HG03457 (cell line): ENCODE measurements at regions not wholly inside any gene's neighbourhood (a gene's known extent, or its start where the extent isn't known, plus 50 kb on each side); places are given as distances from the start of the nearest gene placed in this dataset.
"Not testable (repeated sequence)": the region's sequence is repeated elsewhere in the genome, so short reads cannot be mapped to it uniquely, and the experiment has no call there.

Experiments used
- ATAC-seq: cut with Tn5 transposase; IDR thresholded peaks from one replicate; pipeline ENCODE4 v1.9.1; 2021; ENCODE audit warnings: moderate number of reproducible peaks; ENCODE audit not compliant: unreplicated experiment

- no peak for ATAC-seq
Observed at GRCh38 chr3:110900576-110900975, 171.0 kb upstream of the NECTIN3 start.

- ATAC-seq = no peak
Observed at GRCh38 chr3:110901536-110901935, 170.1 kb upstream of the NECTIN3 start.

GRCh38 chr3:110902453-110903085 lies 169.0 kb upstream of the NECTIN3 start:
- ATAC-seq = no peak

- no peak for ATAC-seq
Observed at GRCh38 chr3:110903771-110904519, 167.7 kb upstream of the NECTIN3 start.

- no peak for ATAC-seq
Observed at GRCh38 chr3:110904520-110904890, 167.1 kb upstream of the NECTIN3 start.

GRCh38 chr3:110905121-110905520 lies 166.5 kb upstream of the NECTIN3 start:
- ATAC-seq = no peak

- no peak for ATAC-seq
Observed at GRCh38 chr3:110909839-110910238, 161.8 kb upstream of the NECTIN3 start.

GRCh38 chr3:110910346-110910955 lies 161.2 kb upstream of the NECTIN3 start:
- ATAC-seq = no peak

GRCh38 chr3:110918963-110919362 lies 152.7 kb upstream of the NECTIN3 start:
- no peak for ATAC-seq

- no peak for ATAC-seq
Observed at GRCh38 chr3:110925798-110926197, 145.8 kb upstream of the NECTIN3 start.

- ATAC-seq = no peak
Observed at GRCh38 chr3:110928016-110928662, 143.5 kb upstream of the NECTIN3 start.

DNA sequence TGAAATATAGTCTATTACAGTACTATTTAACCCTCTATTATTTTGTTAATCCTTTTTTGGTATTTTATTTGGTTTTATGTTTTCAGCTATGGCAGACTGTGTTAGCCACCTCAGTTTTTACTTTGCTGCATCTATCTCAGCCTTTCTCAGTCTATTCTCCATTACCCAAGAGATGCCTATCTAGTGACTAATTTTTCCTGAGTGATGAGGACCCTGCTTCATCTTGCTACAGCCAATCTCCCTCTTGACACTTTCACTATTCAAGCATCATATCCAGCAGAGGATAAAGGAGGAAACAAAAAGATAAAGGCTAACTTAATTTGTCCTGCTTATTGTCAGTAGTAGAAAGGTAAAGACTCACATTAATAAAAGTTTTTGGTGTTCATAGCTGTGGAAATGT lies 141.8 kb upstream of the NECTIN3 start:
- ATAC-seq = no peak

DNA sequence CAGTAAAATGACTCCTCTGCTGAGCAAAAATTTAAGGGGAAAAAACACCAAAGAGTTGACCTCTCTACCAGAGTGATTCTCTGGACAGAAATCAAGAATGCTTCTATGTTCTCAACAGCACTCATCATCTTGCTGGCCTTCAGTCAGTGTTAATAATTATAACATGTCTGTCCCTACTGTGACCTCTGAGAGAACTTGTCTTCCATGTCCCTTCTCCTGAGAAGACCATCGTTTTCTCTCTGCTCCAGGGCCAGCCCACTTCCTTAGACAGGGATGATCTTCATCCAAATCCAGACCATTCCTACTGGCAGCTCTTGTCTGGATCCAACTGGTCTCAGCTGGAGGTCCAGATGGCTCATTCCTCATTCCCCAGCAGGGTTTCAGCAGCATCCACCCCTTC lies 139.0 kb upstream of the NECTIN3 start:
- ATAC-seq = no peak

GRCh38 chr3:110933821-110934426 lies 137.7 kb upstream of the NECTIN3 start:
- no peak for ATAC-seq

GRCh38 chr3:110938629-110939028 lies 133.0 kb upstream of the NECTIN3 start:
- no peak for ATAC-seq

GRCh38 chr3:110940055-110940454 lies 131.6 kb upstream of the NECTIN3 start:
- ATAC-seq = no peak

GRCh38 chr3:110944782-110945181 lies 126.8 kb upstream of the NECTIN3 start:
- ATAC-seq = no peak

GRCh38 chr3:110946810-110947209 lies 124.8 kb upstream of the NECTIN3 start:
- ATAC-seq = no peak

DNA sequence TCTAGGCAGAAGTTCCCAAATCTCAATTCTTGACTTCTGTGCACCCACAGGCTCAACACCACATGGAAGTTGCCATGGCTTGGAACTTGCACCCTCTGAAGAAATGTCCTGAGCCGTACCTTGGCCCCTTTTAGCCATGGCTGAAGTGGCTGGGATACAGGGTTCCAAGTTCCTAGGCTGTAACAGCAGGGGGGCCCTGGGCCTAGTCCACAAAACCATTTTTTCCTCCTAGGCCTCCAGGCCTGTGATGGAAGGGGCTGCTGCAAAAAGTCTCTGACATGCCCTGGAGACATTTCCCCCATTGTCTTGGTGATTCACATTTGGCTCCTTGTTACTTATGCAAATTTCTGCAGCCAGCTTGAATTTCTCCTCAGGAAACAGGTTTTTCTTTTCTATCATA lies 122.4 kb upstream of the NECTIN3 start:
- ATAC-seq = not testable (repeated sequence)

DNA sequence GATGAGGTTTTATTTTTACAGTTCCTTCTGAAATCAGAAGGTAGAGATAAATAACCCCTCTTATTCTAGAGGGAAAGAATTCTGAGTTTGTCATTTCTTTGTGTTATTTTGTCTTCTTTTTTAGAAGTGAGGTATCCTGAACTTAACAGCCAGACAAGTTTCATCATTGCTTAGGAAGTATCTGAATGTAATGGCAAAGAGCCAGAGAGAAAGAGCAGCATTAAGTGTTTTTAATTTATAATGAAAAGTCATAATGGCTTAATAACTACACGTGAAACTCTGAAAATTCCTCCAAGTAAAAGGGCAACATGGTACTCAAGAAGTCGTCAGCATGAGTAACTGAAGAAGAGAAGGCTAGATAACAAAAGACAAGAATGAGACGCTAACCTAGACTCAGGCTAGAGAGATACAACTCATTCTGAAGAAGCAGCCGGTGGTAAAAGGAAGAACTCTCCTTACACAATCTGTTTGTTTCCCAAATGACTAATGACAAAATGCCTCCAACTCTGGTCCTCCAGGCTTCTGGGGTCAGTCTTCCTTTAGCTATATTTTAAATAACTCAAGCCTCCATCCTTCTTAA lies 116.2 kb upstream of the NECTIN3 start:
- ATAC-seq = no peak

DNA sequence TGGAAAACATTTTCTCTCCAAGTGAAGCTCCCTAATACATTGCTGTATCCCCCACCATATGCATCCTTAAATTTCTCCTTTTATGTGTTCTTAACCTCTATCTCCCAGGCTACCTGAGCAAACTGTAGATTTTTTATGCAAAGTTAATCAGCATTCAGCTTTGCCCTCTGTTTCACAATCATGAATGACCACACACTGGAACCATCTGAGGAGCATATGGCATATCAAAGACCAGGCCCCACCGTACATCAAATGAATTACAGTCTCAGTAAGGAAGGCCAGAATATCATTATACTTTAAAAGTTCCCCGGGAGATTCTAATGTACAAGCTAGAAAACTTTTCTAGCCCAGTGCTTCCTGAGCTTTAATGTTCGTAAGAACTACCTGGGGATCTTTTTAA lies 115.5 kb upstream of the NECTIN3 start:
- no peak for ATAC-seq
